ENCODE measurements at regions not wholly inside any gene's neighbourhood (a gene's known extent, or its start where the extent isn't known, plus 50 kb on each side); places are given as distances from the start of the nearest gene placed in this dataset.

DNA sequence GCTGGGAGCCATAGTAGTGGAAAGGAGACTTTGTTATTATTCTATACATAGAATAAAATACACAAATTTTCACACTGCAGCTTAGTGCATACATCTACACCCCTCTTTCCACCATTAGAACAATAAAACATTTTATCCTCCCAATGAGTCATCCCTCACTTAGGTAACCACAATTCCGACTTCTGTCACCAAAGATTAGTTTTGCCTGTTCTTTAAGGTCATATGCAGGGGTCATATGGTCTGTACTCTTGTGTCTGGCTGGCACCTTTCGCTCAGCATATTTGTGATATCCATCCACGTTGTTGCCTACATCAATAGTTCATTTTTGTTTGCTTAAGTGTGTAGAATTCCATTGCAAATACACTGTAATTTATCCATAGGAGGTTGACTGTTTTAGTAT lies 399.4 kb downstream of the SHQ1 start:
- POLR2A ChIA-PET, result no interaction called here
- FAIRE-seq (no peak), DNase-seq (ENCODE audit: low read depth, low spot score) (no peak)
- CTCF ChIA-PET, result no interaction called here
- peaks cover 10% of the 10 kb centered on the region for H3K4me1 ChIP-seq (ENCODE audit: control insufficient read depth, extremely low read depth, insufficient read depth, low read length)
- no peak overlapping the region for H3K9ac ChIP-seq (replicated peaks; ENCODE audit: extremely low read depth, insufficient read depth, low read length)
- dilution Hi-C loops (cut with MboI; ENCODE audit: extremely low pct_ligation_motif_present, low sequenced_read_pairs), result no loop called here
- H4K20me1 ChIP-seq (replicated peaks; ENCODE audit: control insufficient read depth, extremely low read depth, insufficient read depth, low read length), result peaks cover 9% of the 10 kb centered on the region
- BruUV-seq (replicated peaks), result no TSS peak
- H3K27ac ChIP-seq (ENCODE audit: insufficient read depth, low read depth, low read length), result no peak overlapping the region
- H3K79me2 ChIP-seq (ENCODE audit: control insufficient read depth, insufficient read depth, low read length), result peaks cover 28% of the 10 kb centered on the region
- H2AFZ ChIP-seq (ENCODE audit: low read depth, low read length), result no peak overlapping the region
- no peak overlapping the region for H3K4me3 ChIP-seq (replicated peaks in 1 of 3; ENCODE audit: insufficient read depth in 1 of 3, low read depth in 1 of 3, low read length in 3 of 3)
- no peak overlapping the region for H3K4me2 ChIP-seq (ENCODE audit: insufficient read depth, low read length)
- no peaks in the 10 kb centered on the region for H3K9me3 ChIP-seq (replicated peaks; ENCODE audit: control insufficient read depth, insufficient read depth, low read length)
- peaks cover 15 to 23% of the 10 kb centered on the region in 2 experiments for H3K27me3 ChIP-seq (ENCODE audit: control insufficient read depth in 2 of 2, insufficient read depth in 2 of 2, low read length in 2 of 2)
- intact Hi-C loops (cut with micrococcal nuclease), result loop anchor here (5.0 to 10.0 kb wide), 5 partner anchors 152 to 724 kb away; partner anchors contain the start of gene EIF4E3
- H3K9me1 ChIP-seq (replicated peaks; ENCODE audit: control insufficient read depth, extremely low read depth, insufficient read depth, low read length), result no peaks in the 10 kb centered on the region
- H3K36me3 ChIP-seq (ENCODE audit: control insufficient read depth in 2 of 2, extremely low read depth in 1 of 2, insufficient read depth in 2 of 2, low read length in 2 of 2), result no peaks in the 10 kb centered on the region
- TF ChIP-seq POLR2AphosphoS5 (IDR thresholded peaks at IDR 0.05; ENCODE audit: insufficient read depth, low read depth, low read length) (no peak), CTCF (IDR thresholded peaks at IDR 0.05; ENCODE audit: extremely low read depth in 1 of 2, insufficient read depth in 1 of 2, low read depth in 1 of 2, low read length in 2 of 2) (no peak), FOS (IDR thresholded peaks at IDR 0.05; ENCODE audit: borderline replicate concordance, insufficient read depth, low read length) (no peak), EZH2 (IDR thresholded peaks at IDR 0.05; ENCODE audit: borderline replicate concordance, low read depth, low read length, severe bottlenecking) (no peak), MYC (IDR thresholded peaks at IDR 0.05; ENCODE audit: low read depth, low read length) (no peak), JUN (IDR thresholded peaks at IDR 0.05; ENCODE audit: borderline replicate concordance, insufficient read depth, insufficient read length, low read depth) (no peak), GATA2 (IDR thresholded peaks at IDR 0.05; ENCODE audit: insufficient read depth, insufficient read length, low read depth, low read length) (no peak), POLR2A (IDR thresholded peaks at IDR 0.05; ENCODE audit: low read depth, low read length) (no peak)
- TF ChIP-seq, protein P1, sequence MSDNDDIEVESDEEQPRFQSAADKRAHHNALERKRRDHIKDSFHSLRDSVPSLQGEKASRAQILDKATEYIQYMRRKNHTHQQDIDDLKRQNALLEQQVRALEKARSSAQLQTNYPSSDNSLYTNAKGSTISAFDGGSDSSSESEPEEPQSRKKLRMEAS (IDR thresholded peaks at IDR 0.05; ENCODE audit: insufficient read depth, insufficient read length), result no peak

All from endothelial cell of umbilical vein (primary cell).